GM10248 (cell line): ENCODE measurements at regions not wholly inside any gene's neighbourhood (a gene's known extent, or its start where the extent isn't known, plus 50 kb on each side); places are given as distances from the start of the nearest gene placed in this dataset.

Experiments used
- CTCF ChIA-PET: fragments of 300-600 bp; sonication (Branson Sonifier 250); formaldehyde crosslinking; extraction: SDS; loops from one replicate; lab custom pipeline; 2021; ENCODE audit warnings: antibody characterized with exemption; lab: Yijun Ruan, JAX
- POLR2A ChIA-PET: fragments of 350-650 bp; sonication (Branson Sonifier 250); formaldehyde crosslinking; extraction: SDS; loops from one replicate; lab custom pipeline; 2020; ENCODE audit warnings: antibody characterized with exemption; lab: Yijun Ruan, JAX
- DNase-seq: peaks from one replicate; pipeline ENCODE4 v3.0.0; 2012; ENCODE audit errors: extremely low spot score
- CTCF ChIP-seq: IDR thresholded peaks from 2 replicates; pipeline ENCODE4 v1.5.1; 2012; ENCODE audit warnings: mild to moderate bottlenecking, low read depth; ENCODE audit errors: extremely low read depth, missing control alignments, control extremely low read depth

- no peak for DNase-seq
- no peak for TF ChIP-seq CTCF
- POLR2A ChIA-PET = no interaction called here
- CTCF ChIA-PET = no interaction called here
Measured at GRCh38 chr2:4715065-4715464, 977.1 kb upstream of the SOX11 start.

- no peak for DNase-seq
- ChIA-PET CTCF (interaction anchor here (1.5 kb wide), 1 partner anchor 9 kb away, joined by 4 read pairs; no protein-coding TSS in a partner anchor), POLR2A (no interaction called here)
- TF ChIP-seq CTCF = no peak
Measured at GRCh38 chr2:4718777-4719176, 973.4 kb upstream of the SOX11 start.

- no peak for TF ChIP-seq CTCF
- ChIA-PET POLR2A (no interaction called here), CTCF (no interaction called here)
- no peak for DNase-seq
Measured at GRCh38 chr2:4725618-4726017, 966.6 kb upstream of the SOX11 start.

- TF ChIP-seq CTCF = no peak
- CTCF ChIA-PET = interaction anchor here (1.7 kb wide), 1 partner anchor 10 kb away, joined by 5 read pairs; no protein-coding TSS in a partner anchor
- POLR2A ChIA-PET = no interaction called here
Measured at GRCh38 chr2:4732560-4732959, 959.6 kb upstream of the SOX11 start.

GRCh38 chr2:4745056-4745991 is 946.9 kb upstream of the SOX11 start:
- DNase-seq = no peak
- ChIA-PET POLR2A (no interaction called here), CTCF (interaction anchor here (0.9 to 1.4 kb wide), 2 partner anchors 18 kb away, joined by 3 read pairs; no protein-coding TSS in a partner anchor)
- TF ChIP-seq CTCF = no peak

More at GRCh38 chr2:4732560-4732959, 959.6 kb upstream of the SOX11 start:
- DNase-seq = no peak

- no peak for TF ChIP-seq CTCF
- no peak for DNase-seq
- CTCF ChIA-PET = no interaction called here
- POLR2A ChIA-PET = no interaction called here
Measured at GRCh38 chr2:4753721-4754120, 938.5 kb upstream of the SOX11 start.
